ENCODE measurements at regions not wholly inside any gene's neighbourhood (a gene's known extent, or its start where the extent isn't known, plus 50 kb on each side); places are given as distances from the start of the nearest gene placed in this dataset.
"Not testable (repeated sequence)": the region's sequence is repeated elsewhere in the genome, so short reads cannot be mapped to it uniquely, and the experiment has no call there.

DNA sequence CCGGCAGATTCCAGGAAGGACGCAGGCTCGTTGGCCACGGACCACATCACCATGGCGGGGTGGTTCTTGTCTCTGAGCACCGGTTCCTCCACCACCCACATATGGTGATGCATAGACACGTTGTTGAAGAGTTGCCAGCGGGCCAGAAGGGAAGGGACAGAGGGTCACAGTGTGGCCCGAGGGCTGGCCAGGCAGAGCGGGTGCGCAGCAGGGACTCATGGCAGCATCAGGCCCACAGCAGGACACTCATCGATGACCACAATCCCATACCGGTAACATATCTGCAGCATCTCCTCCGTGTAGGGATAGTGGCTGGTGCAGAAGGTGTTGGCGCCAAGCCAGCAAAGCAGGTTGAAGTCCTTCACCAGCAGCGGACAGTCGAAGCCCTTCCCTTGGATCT lies 469.2 kb upstream of the FAM174A start:
- FAIRE-seq = not testable (repeated sequence)

DNA sequence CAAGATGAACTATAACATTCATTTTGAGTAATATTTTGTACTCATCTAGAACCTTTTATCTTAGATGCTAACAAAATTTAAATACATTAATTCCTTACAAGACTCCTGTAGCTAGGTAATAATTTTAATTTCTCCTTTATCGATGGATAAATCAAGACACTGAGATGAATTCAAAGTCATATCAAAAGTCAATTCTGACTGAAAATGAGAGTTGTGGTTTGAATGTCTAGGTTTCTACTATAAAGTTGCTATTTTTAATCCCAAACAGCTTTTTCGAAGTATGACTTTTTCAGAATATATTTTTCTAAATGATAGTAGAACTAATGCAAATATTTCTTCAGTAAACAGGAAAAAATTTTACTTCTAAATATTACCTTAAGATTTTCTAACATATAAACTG lies 491.7 kb upstream of the FAM174A start:
- FAIRE-seq (no peak), DNase-seq (ENCODE audit: insufficient read length, low spot score) (no peak)
- TF ChIP-seq POLR2A (IDR thresholded peaks at IDR 0.05; ENCODE audit: low read depth, low read length) = no peak

More for the DNA sequence above, 469.2 kb upstream of the FAM174A start:
- DNase-seq (ENCODE audit: insufficient read length, low spot score) = not testable (repeated sequence)

DNA sequence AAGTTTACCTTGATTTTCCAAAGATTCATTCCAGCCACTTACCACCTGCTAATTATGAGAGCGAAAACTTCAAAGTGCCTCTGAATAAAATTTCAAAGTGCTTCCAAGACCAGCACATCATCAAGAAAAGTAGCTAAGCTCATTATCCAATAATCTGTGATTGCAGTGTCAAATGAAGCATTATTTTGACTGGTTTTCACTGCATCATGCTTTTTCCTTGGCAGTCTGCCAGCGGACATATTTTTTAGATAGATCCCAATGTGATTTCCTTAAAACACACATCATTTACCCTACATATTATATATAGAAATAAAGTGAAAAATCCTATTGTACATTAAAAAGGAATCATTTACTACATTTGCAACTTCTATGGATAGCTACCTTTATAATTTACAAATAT lies 508.6 kb upstream of the FAM174A start:
- DNase-seq (ENCODE audit: insufficient read length, low spot score) (no peak), FAIRE-seq (no peak)
- no peak for TF ChIP-seq POLR2A (IDR thresholded peaks at IDR 0.05; ENCODE audit: low read depth, low read length)

DNA sequence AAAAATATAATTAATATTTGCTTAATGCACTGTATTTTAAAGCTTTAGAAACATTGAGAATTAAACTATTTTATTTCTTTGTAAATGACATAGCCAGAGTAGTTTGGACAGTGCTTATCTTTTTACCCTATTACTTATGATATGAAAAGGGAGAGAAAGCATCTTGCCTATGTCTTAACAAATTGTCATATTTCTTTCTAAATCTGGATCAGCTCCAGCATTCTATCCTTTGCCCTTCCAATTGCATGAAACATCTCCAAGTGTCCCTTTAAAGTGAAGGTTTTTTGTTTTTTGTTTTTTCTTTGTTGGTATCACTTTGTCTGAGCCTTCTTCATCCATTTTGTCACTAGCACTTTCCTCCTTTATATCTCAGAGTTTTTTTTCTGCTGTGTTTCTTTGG lies 511.6 kb upstream of the FAM174A start:
- FAIRE-seq (no peak), DNase-seq (ENCODE audit: insufficient read length, low spot score) (no peak)
- TF ChIP-seq POLR2A (IDR thresholded peaks at IDR 0.05; ENCODE audit: low read depth, low read length) = no peak

DNA sequence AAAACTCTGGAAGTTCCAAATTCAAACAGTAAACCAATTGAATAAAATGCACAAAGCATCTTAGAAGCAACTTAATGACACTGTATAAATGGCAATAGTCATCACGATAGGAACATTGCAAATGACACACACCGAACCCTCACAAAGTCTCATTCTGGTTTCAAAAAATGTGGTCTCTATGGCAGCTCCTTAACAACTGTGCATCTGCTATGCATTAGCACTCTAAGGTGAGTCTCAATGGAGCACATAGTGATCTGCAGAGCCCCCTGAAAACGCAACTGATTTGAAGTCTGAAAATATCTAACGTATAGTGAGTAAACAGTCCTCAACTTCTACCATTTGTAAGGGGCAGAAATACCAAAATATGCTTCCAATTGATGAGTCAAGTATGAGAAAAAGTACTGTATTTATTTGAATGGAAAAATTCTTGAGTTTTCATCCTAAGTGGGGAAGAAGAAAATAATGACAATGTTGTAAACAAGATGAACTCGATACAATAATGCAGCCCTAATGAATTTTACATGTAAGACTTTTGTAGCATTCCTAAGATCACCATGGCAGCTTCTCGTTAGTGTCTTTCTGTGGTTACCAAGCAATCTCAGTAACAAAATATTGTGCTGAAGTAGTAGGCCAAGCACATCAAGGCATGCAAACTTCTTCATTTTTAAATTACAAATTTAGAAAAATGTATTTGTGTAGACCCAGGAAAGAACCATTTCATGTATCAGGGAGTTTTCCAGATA lies 517.5 kb upstream of the FAM174A start:
- DNase-seq (ENCODE audit: insufficient read length, low spot score) (no peak), FAIRE-seq (no peak)
- no peak for TF ChIP-seq POLR2A (IDR thresholded peaks at IDR 0.05; ENCODE audit: low read depth, low read length)

DNA sequence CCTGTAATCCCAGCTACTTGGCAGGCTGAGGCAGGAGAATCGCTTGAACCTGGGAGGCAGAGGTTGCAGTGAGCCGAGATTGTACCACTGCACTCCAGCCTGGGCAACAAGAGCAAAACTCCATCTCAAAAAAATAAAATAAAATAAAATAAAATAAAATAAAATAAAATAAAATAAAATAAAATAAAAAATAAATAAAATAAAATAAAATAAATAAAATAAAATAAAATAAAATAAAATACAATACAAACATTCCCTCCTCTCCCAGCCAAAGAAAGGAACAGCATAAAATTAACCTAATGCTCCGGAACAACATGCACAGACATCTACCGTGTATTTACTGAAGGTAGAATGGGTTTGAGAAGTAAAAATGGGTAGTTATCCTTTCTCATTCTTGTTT lies 521.9 kb upstream of the FAM174A start:
- not testable (repeated sequence) for FAIRE-seq; DNase-seq (ENCODE audit: insufficient read length, low spot score)

DNA sequence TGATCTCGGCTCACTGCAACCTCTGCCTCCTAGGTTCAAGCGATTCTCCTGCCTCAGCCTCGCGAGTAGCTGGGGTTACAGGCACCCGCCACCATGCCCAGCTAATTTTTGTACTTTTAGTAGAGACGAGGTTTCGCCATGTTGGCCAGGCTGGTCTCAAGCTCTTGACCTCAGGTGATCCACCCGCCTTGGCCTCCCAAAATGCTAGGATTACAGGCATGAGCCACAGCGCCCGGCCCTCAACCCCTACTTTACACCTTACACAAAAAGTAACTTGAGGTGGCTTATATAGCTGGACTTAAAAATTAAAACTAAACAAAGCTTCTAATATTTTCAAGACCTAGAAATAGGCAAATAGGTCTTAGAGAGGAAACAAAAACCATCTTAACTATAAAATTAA lies 524.0 kb upstream of the FAM174A start:
- DNase-seq (ENCODE audit: insufficient read length, low spot score); FAIRE-seq: not testable (repeated sequence)

DNA sequence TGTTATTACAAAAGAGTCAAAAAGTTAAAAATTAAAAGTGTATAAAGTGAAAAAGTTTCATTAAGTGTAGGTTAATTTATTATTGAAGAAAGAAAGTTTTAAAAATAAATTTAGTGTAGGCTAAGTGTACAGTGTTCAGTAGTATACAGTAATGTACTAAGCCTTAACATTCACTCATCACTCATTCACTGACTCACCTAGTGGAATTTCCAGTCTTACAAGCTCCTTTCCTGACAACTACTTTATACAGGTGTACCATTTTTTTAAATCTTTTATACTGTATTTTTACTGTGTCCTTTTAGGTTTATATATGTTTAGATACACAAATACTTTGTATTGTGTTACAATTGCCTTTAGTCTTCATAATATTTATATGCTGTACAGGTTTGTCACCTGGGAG lies 530.2 kb upstream of the FAM174A start:
- TF ChIP-seq POLR2A (IDR thresholded peaks at IDR 0.05; ENCODE audit: low read depth, low read length) = no peak
- FAIRE-seq = no peak
- DNase-seq (ENCODE audit: insufficient read length, low spot score) = no peak

DNA sequence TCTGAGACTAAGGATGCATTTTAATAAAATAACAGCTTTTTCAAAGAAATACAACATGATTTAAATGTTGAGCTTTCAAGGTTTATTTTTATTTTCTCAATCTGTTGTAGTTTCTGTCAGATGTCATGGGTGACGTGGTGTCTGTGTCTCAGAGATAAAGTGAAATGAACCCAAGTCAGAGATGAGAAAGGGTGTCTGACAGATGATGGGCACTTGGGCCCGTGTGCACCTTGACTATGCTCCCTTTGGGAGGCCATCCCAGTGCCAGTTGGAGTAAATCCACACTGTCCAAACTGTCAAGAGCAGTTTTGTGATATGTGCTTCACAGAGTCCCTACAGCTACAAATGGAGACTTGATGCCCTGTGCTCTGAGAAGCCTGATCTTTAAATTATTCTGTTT lies 536.9 kb upstream of the FAM174A start:
- DNase-seq (ENCODE audit: insufficient read length, low spot score) (no peak), FAIRE-seq (no peak)
- TF ChIP-seq POLR2A (IDR thresholded peaks at IDR 0.05; ENCODE audit: low read depth, low read length) = no peak

DNA sequence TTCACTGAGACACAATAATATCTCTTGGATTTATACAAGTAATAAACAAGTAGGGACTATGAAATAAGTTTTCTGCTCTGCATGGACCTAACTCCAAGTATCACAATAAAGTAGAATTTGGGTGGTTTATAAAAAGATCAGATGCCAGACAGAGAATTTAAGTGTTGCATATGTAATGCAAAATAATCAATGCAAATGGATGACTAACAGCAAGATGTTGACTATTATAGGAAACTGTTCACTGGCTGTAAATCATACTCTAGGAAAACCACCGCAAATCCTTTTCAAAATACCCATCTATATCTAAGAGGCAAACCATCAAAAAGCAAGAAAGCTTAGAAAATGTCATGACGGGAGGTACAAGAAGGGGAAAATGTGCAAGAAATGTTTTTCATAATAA lies 539.8 kb upstream of the FAM174A start:
- no peak for TF ChIP-seq POLR2A (IDR thresholded peaks at IDR 0.05; ENCODE audit: low read depth, low read length)
- FAIRE-seq = no peak
- no peak for DNase-seq (ENCODE audit: insufficient read length, low spot score)

DNA sequence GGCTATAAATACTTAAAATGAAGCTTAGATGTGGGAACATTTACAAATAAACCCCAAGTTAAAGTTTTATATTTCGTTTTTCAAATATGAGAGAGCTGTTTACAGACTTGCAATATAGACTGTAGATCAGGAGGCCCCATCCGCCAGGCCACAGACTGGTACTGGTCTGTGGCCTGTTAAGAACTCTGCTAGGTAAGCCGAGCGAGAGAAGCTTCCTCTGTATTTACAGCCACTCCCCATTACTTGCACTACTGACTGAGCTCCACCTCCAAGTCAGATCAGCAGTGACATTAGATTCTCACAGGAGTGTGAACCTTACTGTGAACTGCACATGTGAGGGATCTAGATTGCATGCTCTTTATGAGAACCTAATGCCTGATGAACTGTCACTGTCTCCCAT lies 561.4 kb upstream of the FAM174A start:
- FAIRE-seq (no peak), DNase-seq (ENCODE audit: insufficient read length, low spot score) (no peak)
- TF ChIP-seq POLR2A (IDR thresholded peaks at IDR 0.05; ENCODE audit: low read depth, low read length) = no peak

DNA sequence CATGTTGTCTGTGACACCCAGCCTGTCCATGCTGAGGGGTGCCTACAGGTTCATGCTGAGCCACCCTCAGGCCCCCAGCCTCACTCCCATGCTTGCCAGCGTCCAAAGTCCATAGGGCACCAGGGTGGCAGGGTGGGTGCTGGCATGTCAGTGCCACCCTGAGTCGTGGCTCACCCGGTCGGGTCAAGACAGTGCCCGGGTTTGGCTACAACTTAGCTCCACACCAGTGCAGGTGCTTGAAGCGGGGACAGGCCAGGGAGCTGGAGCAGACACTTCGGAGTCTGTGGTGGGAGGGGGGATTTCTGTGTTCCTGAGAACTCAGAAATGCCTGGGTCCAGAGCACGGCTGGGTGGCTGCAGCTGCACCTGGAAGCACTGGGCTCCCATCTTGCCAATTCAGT lies 579.2 kb upstream of the FAM174A start:
- DNase-seq (ENCODE audit: insufficient read length, low spot score) (no peak), FAIRE-seq (no peak)
- TF ChIP-seq POLR2A (IDR thresholded peaks at IDR 0.05; ENCODE audit: low read depth, low read length) = no peak

DNA sequence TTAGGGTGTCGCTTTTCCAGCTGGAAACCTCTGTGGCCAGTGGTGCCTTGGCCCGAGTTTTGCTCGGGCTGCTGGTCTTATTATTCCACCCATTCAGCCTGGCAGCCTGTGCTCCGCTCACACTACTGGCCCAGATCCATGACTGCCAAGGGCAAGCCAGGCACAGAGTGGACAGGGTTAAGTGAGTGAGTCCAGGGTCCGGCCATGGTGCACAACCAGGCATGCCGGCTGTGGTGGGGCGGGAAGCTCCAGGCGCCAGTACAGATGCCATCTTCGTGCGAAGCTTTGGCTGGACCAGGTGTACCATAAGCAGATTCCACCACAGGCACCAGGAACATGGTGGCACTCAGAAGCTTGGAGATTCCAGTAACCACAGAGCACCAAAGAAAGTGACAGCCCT lies 580.2 kb upstream of the FAM174A start:
- DNase-seq (ENCODE audit: insufficient read length, low spot score) = no peak
- FAIRE-seq = no peak
- no peak for TF ChIP-seq POLR2A (IDR thresholded peaks at IDR 0.05; ENCODE audit: low read depth, low read length)

DNA sequence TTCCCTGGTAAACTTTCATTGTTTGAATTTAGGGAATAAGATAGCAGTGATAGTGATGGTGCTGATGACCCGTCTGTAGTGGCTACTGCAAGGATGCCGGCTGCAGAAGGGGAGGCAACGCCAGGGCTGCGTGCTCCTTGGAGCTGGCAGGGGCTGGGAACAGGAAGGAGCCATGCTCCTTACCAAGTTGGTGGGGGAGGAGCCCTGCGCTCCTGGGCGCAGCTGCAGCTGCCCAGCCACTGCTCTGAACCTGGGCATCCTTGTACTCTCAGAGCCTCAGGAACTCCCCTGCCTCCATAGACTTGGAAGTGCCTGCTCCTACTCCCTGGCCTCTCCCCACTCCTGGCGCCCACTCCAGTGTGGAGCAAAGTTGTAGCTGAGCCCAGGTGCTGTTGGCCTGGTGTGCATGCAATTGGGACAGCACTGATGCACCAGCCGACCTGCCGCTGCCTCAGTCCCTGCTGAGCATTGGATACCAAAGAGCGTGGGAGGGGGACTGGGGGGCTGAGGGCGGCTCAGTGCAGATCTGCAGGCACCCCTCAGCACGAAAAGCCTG lies 585.1 kb upstream of the FAM174A start:
- no peak for DNase-seq (ENCODE audit: insufficient read length, low spot score)
- TF ChIP-seq POLR2A (IDR thresholded peaks at IDR 0.05; ENCODE audit: low read depth, low read length) = no peak
- no peak for FAIRE-seq

DNA sequence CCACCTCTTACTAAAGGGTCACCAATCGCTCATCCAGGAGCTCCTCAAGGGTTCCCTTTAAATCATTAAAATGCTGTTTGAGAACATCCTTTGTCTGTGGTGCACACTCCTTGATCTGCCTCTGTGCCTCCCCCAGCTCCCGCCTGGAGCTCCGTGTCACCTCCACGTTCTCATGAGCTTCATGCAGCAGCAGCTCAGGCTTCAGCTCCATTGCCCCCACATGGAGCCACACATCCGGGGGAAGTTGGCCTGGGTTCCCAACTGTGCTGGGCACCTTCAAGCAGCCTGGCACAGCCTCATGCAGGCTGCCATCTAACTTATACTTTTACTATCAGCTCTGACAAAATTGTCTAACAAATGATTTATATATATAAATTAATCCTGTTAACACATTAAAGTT lies 585.8 kb upstream of the FAM174A start:
- DNase-seq (ENCODE audit: insufficient read length, low spot score) = no peak
- FAIRE-seq = no peak

DNA sequence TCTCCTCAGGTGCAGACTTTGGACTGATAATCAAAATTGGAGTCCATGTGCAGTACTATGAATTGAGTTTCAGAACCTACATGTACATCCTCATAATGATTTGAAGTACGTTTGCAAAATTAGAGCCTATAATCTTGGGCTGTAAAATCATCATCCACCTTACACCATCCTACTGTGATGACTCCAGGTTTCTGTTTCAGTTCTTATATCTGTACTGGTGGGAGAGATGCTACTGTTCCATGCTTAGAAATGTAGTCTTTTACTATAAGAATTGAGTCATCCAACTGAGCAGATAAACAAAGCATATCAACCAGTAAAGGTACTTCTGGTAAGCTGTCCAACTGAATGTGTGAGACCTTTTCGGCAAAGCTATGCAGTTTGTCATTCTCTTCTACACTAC lies 586.3 kb upstream of the FAM174A start:
- FAIRE-seq (no peak), DNase-seq (ENCODE audit: insufficient read length, low spot score) (no peak)
- TF ChIP-seq POLR2A (IDR thresholded peaks at IDR 0.05; ENCODE audit: low read depth, low read length) = no peak

More for the DNA sequence above, 585.8 kb upstream of the FAM174A start:
- no peak for TF ChIP-seq POLR2A (IDR thresholded peaks at IDR 0.05; ENCODE audit: low read depth, low read length)

All from H54 (cell line).